K562 (cell line): ENCODE measurements at regions not wholly inside any gene's neighbourhood (a gene's known extent, or its start where the extent isn't known, plus 50 kb on each side); places are given as distances from the start of the nearest gene placed in this dataset.

Source experiments
- ATF6 ChIP-seq: sonication (generic); formaldehyde crosslinking; IDR thresholded peaks from 2 replicates; pipeline ENCODE4 v1.4.0; 2020; ENCODE audit warnings: mild to moderate bottlenecking, missing genetic modification reagents
- BRCA1 ChIP-seq, 2 experiments: fragments of 450-650 bp in 1 of 2; sonication (generic) in 1 of 2; formaldehyde crosslinking in 1 of 2; IDR thresholded peaks; 2 replicates each; pipeline versions ENCODE4 v1.5.0 to v1.6.1; 2017 to 2020; ENCODE audit warnings: mild to moderate bottlenecking in 1 of 2, missing genetic modification reagents in 1 of 2
- CBX8 ChIP-seq: fragments of 200-600 bp; sonication (generic); IDR thresholded peaks from 2 replicates; pipeline ENCODE4 v1.6.1; 2012; ENCODE audit warnings: borderline replicate concordance, mixed run types, low read depth, mild to moderate bottlenecking, moderate library complexity, mixed read lengths, low read length, control low read depth, inconsistent platforms; ENCODE audit not compliant: poor library complexity, severe bottlenecking; ENCODE audit errors: extremely low read depth
- FOXO4 ChIP-seq: fragments of 450-650 bp; formaldehyde crosslinking; IDR thresholded peaks from 2 replicates; pipeline ENCODE4 v1.4.0; 2020; ENCODE audit warnings: mild to moderate bottlenecking, moderate library complexity
- KDM2B ChIP-seq: fragments of 250-450 bp; sonication (Bioruptor Pico); IDR thresholded peaks from 2 replicates; pipeline ENCODE4 v1.8.0; 2021; ENCODE audit warnings: mild to moderate bottlenecking, moderate library complexity
- SIRT6 ChIP-seq: IDR thresholded peaks from one replicate; pipeline ENCODE4 v1.6.1; 2012; ENCODE audit warnings: low read depth, mild to moderate bottlenecking, control low read depth, inconsistent platforms, low read length, moderate library complexity
- ZMIZ1 ChIP-seq, 2 experiments: fragments of 150-350 bp in 1 of 2; IDR thresholded peaks; 2 replicates each; pipeline ENCODE4 v1.6.1; 2012 to 2016; ENCODE audit warnings: low read depth in 2 of 2, low read length in 2 of 2, mild to moderate bottlenecking in 1 of 2, moderate library complexity in 1 of 2
- ZNF212 ChIP-seq: fragments of 450-650 bp; formaldehyde crosslinking; IDR thresholded peaks from 2 replicates; pipeline ENCODE4 v1.4.0; 2020; ENCODE audit warnings: mild to moderate bottlenecking
- ZNF282 ChIP-seq: sonication (generic); formaldehyde crosslinking; IDR thresholded peaks from 2 replicates; pipeline ENCODE4 v1.8.1; 2023; ENCODE audit warnings: missing genetic modification reagents
- ZNF311 ChIP-seq: fragments of 250-450 bp; sonication (Bioruptor Pico); IDR thresholded peaks from 2 replicates; pipeline ENCODE4 v1.4.0; 2020; ENCODE audit warnings: mild to moderate bottlenecking, moderate library complexity
- ZSCAN29 ChIP-seq: fragments of 450-650 bp; IDR thresholded peaks from 2 replicates; pipeline ENCODE4 v1.6.1; 2017
- TF ChIP-seq, protein P1 (sequence below): IDR thresholded peaks from 2 replicates; pipeline ENCODE4 v1.6.1; 2011; ENCODE audit not compliant: insufficient read length; ENCODE audit errors: extremely low read depth
- TF ChIP-seq, protein P2 (sequence below): fragments of 250-450 bp; sonication (Bioruptor Pico); IDR thresholded peaks from 2 replicates; pipeline ENCODE4 v1.5.0; 2021

- TF ChIP-seq FOXO4 (CRISPR knock-in tag) (no peak), BRCA1 (IDR thresholded peaks at IDR 0.05) (no peak), BRCA1 (CRISPR knock-in tag; IDR thresholded peaks at IDR 0.05) (no peak), ZNF282 (CRISPR knock-in tag) (no peak), KDM2B (CRISPR knock-in tag) (no peak), CBX8 (no peak), ATF6 (CRISPR knock-in tag) (no peak), ZMIZ1 (IDR thresholded peaks at IDR 0.05; ENCODE audit: low read depth in 2 of 2, low read length in 2 of 2) (no peak), ZNF311 (no peak), ZSCAN29 (no peak), SIRT6 (no peak), ZNF212 (CRISPR knock-in tag) (no peak)
- TF ChIP-seq, protein P1, sequence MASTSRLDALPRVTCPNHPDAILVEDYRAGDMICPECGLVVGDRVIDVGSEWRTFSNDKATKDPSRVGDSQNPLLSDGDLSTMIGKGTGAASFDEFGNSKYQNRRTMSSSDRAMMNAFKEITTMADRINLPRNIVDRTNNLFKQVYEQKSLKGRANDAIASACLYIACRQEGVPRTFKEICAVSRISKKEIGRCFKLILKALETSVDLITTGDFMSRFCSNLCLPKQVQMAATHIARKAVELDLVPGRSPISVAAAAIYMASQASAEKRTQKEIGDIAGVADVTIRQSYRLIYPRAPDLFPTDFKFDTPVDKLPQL: no peak
- TF ChIP-seq, protein P2, sequence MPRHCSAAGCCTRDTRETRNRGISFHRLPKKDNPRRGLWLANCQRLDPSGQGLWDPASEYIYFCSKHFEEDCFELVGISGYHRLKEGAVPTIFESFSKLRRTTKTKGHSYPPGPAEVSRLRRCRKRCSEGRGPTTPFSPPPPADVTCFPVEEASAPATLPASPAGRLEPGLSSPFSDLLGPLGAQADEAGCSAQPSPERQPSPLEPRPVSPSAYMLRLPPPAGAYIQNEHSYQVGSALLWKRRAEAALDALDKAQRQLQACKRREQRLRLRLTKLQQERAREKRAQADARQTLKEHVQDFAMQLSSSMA (CRISPR knock-in tag): no peak
Observed at GRCh38 chr2:11922294-11922693, 175.9 kb downstream of the LPIN1 start (continued).
